22Rv1 (cell line): ENCODE measurements at regions not wholly inside any gene's neighbourhood (a gene's known extent, or its start where the extent isn't known, plus 50 kb on each side); places are given as distances from the start of the nearest gene placed in this dataset.
"Not testable (repeated sequence)": the region's sequence is repeated elsewhere in the genome, so short reads cannot be mapped to it uniquely, and the experiment has no call there.

Experiments
- H3K27ac ChIP-seq: fragments of 450-650 bp; 2 replicates; pipeline ENCODE4 v1.5.1; 2017
- CTCF ChIP-seq: fragments of 450-650 bp; IDR thresholded peaks from 2 replicates; pipeline ENCODE4 v1.5.1; 2017; ENCODE audit warnings: mild to moderate bottlenecking
- ZFX ChIP-seq: fragments of 450-650 bp; IDR thresholded peaks from 2 replicates; pipeline ENCODE4 v1.6.1; 2017; ENCODE audit warnings: antibody characterized with exemption, borderline replicate concordance

DNA sequence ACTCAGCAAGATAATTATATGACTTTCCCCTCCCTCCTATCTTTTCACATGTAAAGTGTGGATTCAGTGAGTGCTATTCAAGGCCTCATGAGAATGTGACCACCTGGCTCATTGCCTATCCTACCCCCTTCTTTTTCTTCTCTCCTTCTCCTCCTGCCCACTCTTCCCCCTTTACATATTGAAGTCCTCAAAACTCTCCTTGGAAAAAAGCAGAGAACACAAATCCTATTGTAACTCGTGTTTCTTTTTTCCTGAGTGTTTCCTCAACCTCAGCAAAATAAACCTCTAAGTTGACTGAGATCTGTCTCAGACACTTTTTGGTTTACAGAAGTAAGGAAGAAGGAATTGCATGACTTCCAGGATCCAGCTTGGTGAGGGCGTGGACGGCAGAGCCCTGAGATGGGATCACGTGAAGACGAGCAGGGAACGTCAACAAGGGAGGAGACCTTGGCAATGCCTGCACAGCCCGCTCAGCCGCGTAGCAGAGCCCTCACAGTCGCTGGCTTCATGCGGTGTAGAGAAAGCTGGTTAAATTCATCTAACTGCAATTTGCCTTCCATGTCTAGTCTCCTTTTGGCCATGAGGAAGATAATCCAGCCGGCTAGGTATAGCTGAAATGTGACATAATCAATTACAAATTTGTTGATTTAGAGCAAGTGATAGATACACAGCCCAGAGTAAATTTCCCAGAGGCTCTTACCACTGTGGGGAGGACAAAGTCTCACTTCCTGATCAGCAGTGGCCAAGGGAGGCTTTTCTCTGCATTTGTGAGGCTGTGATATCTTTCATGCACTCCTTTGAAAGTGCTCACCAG, 75.7 kb downstream of the LYZL2 start:
- H3K27ac ChIP-seq = peak overlapping the region; percentile 30; the same call in 1 of the 2 replicates
- no peak for TF ChIP-seq CTCF
- no peak for TF ChIP-seq ZFX

DNA sequence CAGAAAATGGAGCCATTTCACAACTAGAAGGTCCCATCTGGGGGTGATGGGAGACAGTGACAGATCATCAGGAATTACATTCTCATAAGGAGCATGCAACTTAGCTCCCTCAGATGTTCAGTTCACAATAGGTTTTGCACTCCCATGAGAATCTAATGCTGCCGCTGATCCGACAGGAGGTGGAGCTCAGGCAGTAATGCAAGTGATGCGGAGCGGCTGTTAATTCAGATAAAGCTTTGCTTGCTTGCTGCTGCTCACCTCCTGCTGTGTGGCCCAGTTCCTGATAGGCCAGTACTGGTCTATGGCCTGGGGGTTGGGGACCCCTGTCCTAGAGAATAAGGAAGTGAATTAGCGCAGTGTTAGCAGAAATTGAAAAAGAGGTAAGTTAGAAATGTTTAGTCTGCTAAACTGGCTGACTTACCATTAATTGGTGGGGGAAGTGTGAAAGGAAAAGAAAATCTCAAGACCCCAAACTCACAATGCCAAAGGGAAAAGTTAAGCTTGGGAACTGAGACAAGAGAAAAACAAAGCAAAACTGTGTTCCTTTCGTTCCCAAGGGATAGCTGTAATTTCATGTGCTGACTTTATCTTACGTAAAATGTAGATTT, 76.4 kb downstream of the LYZL2 start:
- TF ChIP-seq CTCF = no peak
- TF ChIP-seq ZFX = no peak
- peak overlapping the region; percentile 30; the same call in 1 of the 2 replicates for H3K27ac ChIP-seq

- no peak overlapping the region for H3K27ac ChIP-seq
- TF ChIP-seq ZFX = no peak
- no peak for TF ChIP-seq CTCF
Measured at GRCh38 chr10:30550967-30551815, 78.4 kb downstream of the LYZL2 start.

DNA sequence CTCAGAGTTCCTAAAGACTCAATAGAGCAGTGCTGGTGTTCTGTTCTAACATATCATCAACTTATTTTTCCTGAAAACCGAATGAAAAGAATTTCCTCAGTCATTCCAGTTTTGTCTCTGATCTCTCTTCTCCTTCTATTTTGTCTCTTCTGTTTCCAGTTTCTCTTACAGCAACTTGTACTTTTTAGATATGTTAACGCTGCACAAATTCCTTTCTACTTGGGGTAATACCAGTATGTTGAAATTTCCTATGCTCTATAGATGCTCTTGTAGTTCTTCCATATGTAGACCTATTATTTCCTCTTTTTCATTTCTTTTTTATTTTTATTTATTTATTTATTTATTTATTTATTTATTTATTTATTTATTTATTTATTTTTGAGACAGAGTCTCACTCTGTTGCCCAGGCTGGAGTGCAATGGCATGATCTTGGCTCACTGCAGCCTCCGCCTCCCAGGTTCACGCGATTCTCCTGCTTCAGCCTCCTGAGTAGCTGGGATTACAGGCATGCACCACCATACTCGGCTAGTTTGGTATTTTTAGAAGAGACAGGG, 80.3 kb downstream of the LYZL2 start:
- H3K27ac ChIP-seq = not testable (repeated sequence)

- no peak for TF ChIP-seq CTCF
- TF ChIP-seq ZFX = no peak
- H3K27ac ChIP-seq = no peak overlapping the region
Measured at GRCh38 chr10:30546511-30546910, 83.0 kb downstream of the LYZL2 start.

DNA sequence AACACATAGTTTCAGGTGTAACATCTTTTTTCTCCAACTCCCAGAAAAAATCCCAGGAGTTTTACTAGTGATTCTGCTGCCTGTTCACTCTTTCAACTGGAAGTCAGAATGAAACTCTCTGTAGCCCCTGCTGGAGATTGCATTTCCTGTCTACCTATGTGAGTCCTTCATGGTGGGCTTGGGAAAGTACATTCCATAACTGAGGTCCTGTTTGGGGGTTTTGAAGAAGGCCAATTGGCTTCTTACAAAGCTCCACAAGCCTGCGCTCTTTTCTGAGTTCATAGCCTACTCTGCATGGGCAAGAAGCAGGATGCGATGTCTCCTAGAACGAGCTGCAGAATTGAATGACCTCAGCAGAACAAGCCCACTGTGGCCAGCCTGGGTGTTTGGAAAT, 86.7 kb downstream of the LYZL2 start:
- TF ChIP-seq ZFX = no peak
- H3K27ac ChIP-seq = no peak overlapping the region

- H3K27ac ChIP-seq = no peak overlapping the region
- no peak for TF ChIP-seq CTCF
- no peak for TF ChIP-seq ZFX
Measured at GRCh38 chr10:30542001-30542894, 87.3 kb downstream of the LYZL2 start.
